Neural crest cell (in vitro differentiated cells): ENCODE measurements at regions not wholly inside any gene's neighbourhood (a gene's known extent, or its start where the extent isn't known, plus 50 kb on each side); places are given as distances from the start of the nearest gene placed in this dataset.
A peak's percentile ranks its signal among the peaks of the same experiment; 100 is the strongest.
"Not testable (repeated sequence)": the region's sequence is repeated elsewhere in the genome, so short reads cannot be mapped to it uniquely, and the experiment has no call there.

Source experiments
- DNase-seq: peaks from one replicate; pipeline ENCODE4 v3.0.0; 2021; ENCODE audit warnings: low read depth, mixed read lengths, low spot score
- H3K27ac Mint-ChIP-seq: one replicate; pipeline ENCODE4 v1.8.0; 2021; ENCODE audit warnings: mild to moderate bottlenecking, mixed read lengths; ENCODE audit not compliant: unreplicated experiment
- H3K27me3 Mint-ChIP-seq: 2 replicates; pipeline ENCODE4 v1.8.0; 2021; ENCODE audit warnings: low read depth, mild to moderate bottlenecking, mixed read lengths
- H3K36me3 Mint-ChIP-seq: 2 replicates; pipeline ENCODE4 v1.8.0; 2021; ENCODE audit warnings: low read depth, mild to moderate bottlenecking, mixed read lengths
- H3K4me1 Mint-ChIP-seq: 2 replicates; pipeline ENCODE4 v1.8.0; 2021; ENCODE audit warnings: mixed read lengths
- H3K4me3 Mint-ChIP-seq: one replicate; pipeline ENCODE4 v1.8.0; 2021; ENCODE audit warnings: mild to moderate bottlenecking, mixed read lengths
- H3K9me3 Mint-ChIP-seq: 2 replicates; pipeline ENCODE4 v1.8.0; 2021; ENCODE audit warnings: mixed read lengths
- TF ChIP-seq, protein P1 (sequence below): fragments of 200-600 bp; sonication (generic); conservative IDR thresholded peaks from 2 replicates; pipeline ENCODE4 v1.5.0; 2021; ENCODE audit warnings: antibody characterized with exemption, mild to moderate bottlenecking

DNA sequence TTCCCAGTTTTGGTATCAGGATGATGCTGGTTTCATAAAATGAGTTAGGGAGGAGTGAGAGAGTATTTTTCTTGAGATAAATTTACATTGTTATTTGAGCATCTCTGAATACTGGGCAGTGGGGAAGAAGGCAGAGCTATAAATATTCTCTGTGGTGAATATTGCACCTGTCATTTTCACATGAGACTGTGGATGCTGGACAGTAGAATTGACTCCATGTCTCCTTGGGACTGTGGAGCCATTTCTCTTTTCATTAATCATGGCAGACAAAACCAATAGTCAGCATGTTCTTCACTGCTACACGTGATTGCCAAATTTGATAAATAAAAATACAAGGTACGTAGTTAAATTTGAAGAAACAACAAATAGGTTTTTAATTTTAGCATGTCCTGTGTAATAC, 81.2 kb upstream of the PHACTR1 start:
- Mint-ChIP-seq H3K27ac (no peak overlapping the region), H3K4me3 (no peak overlapping the region), H3K4me1 (no peaks in the 10 kb centered on the region), H3K36me3 (no peaks in the 10 kb centered on the region), H3K9me3 (peaks cover 3% of the 10 kb centered on the region), H3K27me3 (no peaks in the 10 kb centered on the region)
- TF ChIP-seq, protein P1, sequence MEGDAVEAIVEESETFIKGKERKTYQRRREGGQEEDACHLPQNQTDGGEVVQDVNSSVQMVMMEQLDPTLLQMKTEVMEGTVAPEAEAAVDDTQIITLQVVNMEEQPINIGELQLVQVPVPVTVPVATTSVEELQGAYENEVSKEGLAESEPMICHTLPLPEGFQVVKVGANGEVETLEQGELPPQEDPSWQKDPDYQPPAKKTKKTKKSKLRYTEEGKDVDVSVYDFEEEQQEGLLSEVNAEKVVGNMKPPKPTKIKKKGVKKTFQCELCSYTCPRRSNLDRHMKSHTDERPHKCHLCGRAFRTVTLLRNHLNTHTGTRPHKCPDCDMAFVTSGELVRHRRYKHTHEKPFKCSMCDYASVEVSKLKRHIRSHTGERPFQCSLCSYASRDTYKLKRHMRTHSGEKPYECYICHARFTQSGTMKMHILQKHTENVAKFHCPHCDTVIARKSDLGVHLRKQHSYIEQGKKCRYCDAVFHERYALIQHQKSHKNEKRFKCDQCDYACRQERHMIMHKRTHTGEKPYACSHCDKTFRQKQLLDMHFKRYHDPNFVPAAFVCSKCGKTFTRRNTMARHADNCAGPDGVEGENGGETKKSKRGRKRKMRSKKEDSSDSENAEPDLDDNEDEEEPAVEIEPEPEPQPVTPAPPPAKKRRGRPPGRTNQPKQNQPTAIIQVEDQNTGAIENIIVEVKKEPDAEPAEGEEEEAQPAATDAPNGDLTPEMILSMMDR = no peak
- no peak for DNase-seq

- Mint-ChIP-seq H3K27ac (no peak overlapping the region), H3K4me1 (no peaks in the 10 kb centered on the region), H3K9me3 (peaks cover 3% of the 10 kb centered on the region), H3K27me3 (no peaks in the 10 kb centered on the region), H3K4me3 (no peak overlapping the region), H3K36me3 (no peaks in the 10 kb centered on the region)
- TF ChIP-seq, protein P1 = no peak
- no peak for DNase-seq
Observed at GRCh38 chr6:12635813-12636212, 80.8 kb upstream of the PHACTR1 start.

- DNase-seq = no peak
- TF ChIP-seq, protein P1 = peak; percentile 48
- no peaks in the 10 kb centered on the region for H3K4me1 Mint-ChIP-seq
- H3K27me3 Mint-ChIP-seq = no peaks in the 10 kb centered on the region
- no peak overlapping the region for H3K27ac Mint-ChIP-seq
- peaks cover 3% of the 10 kb centered on the region for H3K9me3 Mint-ChIP-seq
- no peak overlapping the region for H3K4me3 Mint-ChIP-seq
- no peaks in the 10 kb centered on the region for H3K36me3 Mint-ChIP-seq
Observed at GRCh38 chr6:12636336-12636735, 80.2 kb upstream of the PHACTR1 start.

DNA sequence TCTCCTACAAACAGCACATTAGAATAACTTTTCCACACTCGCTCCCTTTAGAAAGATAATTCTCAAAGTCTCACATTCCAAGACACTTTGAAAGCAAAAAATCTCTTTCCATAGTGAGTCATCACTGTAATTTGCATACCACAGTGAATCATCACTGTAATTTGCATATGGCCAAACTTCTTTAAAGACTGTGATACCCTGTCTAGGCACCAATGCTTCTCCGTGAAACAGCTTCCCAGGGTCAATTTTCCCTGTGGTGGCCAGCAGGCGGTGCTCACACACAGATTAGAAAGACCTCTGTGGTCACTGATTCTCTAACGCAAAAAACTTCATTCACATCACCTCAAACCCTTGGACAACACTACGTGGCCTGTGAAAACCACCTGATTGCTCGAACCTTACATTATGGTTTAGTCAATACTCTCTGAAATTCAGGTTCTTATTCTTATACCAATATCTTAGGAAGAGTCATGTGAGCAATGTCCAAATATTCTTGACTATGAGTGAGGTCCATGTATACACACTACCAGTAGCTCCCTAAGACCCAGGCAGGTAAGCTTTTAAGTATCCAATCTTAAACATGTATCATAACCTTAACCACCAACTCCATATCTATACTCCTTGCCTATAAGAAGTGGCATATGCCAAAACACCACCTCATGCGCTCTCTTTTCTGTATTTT, 78.5 kb upstream of the PHACTR1 start:
- Mint-ChIP-seq H3K36me3 (no peaks in the 10 kb centered on the region), H3K27me3 (no peaks in the 10 kb centered on the region), H3K4me3 (no peak overlapping the region), H3K27ac (no peak overlapping the region), H3K4me1 (no peaks in the 10 kb centered on the region), H3K9me3 (peaks cover 10% of the 10 kb centered on the region)
- TF ChIP-seq, protein P1 = peak; percentile 87
- DNase-seq = peak; percentile 56

DNA sequence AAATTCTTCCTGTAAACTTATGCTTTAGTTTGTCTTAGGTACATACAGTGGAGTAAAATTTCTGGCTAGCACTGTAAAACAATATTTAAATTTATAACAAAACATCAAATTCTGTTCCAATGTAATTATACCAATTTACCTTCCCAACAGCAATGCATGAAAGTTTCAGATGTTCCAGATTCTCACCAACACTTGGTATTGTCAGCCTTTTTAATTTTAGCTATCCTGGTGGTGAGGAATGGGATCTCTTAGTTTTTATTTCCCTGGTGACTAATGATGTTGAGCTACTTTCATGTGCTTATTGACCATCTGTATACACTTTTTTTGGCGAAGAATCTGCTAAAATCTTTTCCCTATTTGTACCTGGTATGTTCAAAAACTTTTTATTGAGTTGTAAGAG, 76.1 kb upstream of the PHACTR1 start:
- Mint-ChIP-seq H3K27me3 (no peaks in the 10 kb centered on the region), H3K4me3 (no peak overlapping the region), H3K27ac (no peak overlapping the region), H3K36me3 (no peaks in the 10 kb centered on the region), H3K4me1 (no peaks in the 10 kb centered on the region), H3K9me3 (peaks cover 9% of the 10 kb centered on the region)
- no peak for DNase-seq
- TF ChIP-seq, protein P1 = no peak

GRCh38 chr6:12641785-12642184, 74.8 kb upstream of the PHACTR1 start:
- H3K9me3 Mint-ChIP-seq, H3K4me3 Mint-ChIP-seq, H3K36me3 Mint-ChIP-seq, H3K27me3 Mint-ChIP-seq, H3K4me1 Mint-ChIP-seq, DNase-seq, H3K27ac Mint-ChIP-seq: not testable (repeated sequence)
